ENCODE measurements at regions not wholly inside any gene's neighbourhood (a gene's known extent, or its start where the extent isn't known, plus 50 kb on each side); places are given as distances from the start of the nearest gene placed in this dataset.

GRCh38 chr3:148319960-148320359 lies 377.7 kb upstream of the AGTR1 start:
- no peak for DNase-seq
- in situ Hi-C loops (cut with HindIII; ENCODE audit: low pct_ligation_motif_present, low pct_unique_long_range_greater_than_20kb, low sequenced_read_pairs), result no loop called here

GRCh38 chr3:148329481-148330235 lies 368.0 kb upstream of the AGTR1 start:
- in situ Hi-C loops (cut with HindIII; ENCODE audit: low pct_ligation_motif_present, low pct_unique_long_range_greater_than_20kb, low sequenced_read_pairs), result no loop called here
- DNase-seq, result no peak

GRCh38 chr3:148330542-148330941 lies 367.2 kb upstream of the AGTR1 start:
- in situ Hi-C loops (cut with HindIII; ENCODE audit: low pct_ligation_motif_present, low pct_unique_long_range_greater_than_20kb, low sequenced_read_pairs), result no loop called here
- no peak for DNase-seq

- no peak for DNase-seq
- in situ Hi-C loops (cut with HindIII; ENCODE audit: low pct_ligation_motif_present, low pct_unique_long_range_greater_than_20kb, low sequenced_read_pairs), result no loop called here
These were observed 366.4 kb upstream of the AGTR1 start for GRCh38 chr3:148331081-148331846.

- in situ Hi-C loops (cut with HindIII; ENCODE audit: low pct_ligation_motif_present, low pct_unique_long_range_greater_than_20kb, low sequenced_read_pairs), result no loop called here
- no peak for DNase-seq
These were observed 365.2 kb upstream of the AGTR1 start for GRCh38 chr3:148332509-148332908.

- DNase-seq, result no peak
- in situ Hi-C loops (cut with HindIII; ENCODE audit: low pct_ligation_motif_present, low pct_unique_long_range_greater_than_20kb, low sequenced_read_pairs), result no loop called here
These were observed 364.6 kb upstream of the AGTR1 start for GRCh38 chr3:148333091-148333490.

GRCh38 chr3:148335612-148336011 lies 362.1 kb upstream of the AGTR1 start:
- no peak for DNase-seq
- in situ Hi-C loops (cut with HindIII; ENCODE audit: low pct_ligation_motif_present, low pct_unique_long_range_greater_than_20kb, low sequenced_read_pairs), result no loop called here

- DNase-seq, result no peak
- in situ Hi-C loops (cut with HindIII; ENCODE audit: low pct_ligation_motif_present, low pct_unique_long_range_greater_than_20kb, low sequenced_read_pairs), result no loop called here
These were observed 354.3 kb upstream of the AGTR1 start for GRCh38 chr3:148343416-148343815.

- in situ Hi-C loops (cut with HindIII; ENCODE audit: low pct_ligation_motif_present, low pct_unique_long_range_greater_than_20kb, low sequenced_read_pairs), result no loop called here
- no peak for DNase-seq
These were observed 353.2 kb upstream of the AGTR1 start for GRCh38 chr3:148344521-148344920.

GRCh38 chr3:148360051-148360450 lies 337.7 kb upstream of the AGTR1 start:
- in situ Hi-C loops (cut with HindIII; ENCODE audit: low pct_ligation_motif_present, low pct_unique_long_range_greater_than_20kb, low sequenced_read_pairs), result no loop called here
- DNase-seq, result no peak

- in situ Hi-C loops (cut with HindIII; ENCODE audit: low pct_ligation_motif_present, low pct_unique_long_range_greater_than_20kb, low sequenced_read_pairs), result no loop called here
- no peak for DNase-seq
These were observed 330.8 kb upstream of the AGTR1 start for GRCh38 chr3:148366743-148367410.

GRCh38 chr3:148367756-148368155 lies 329.9 kb upstream of the AGTR1 start:
- in situ Hi-C loops (cut with HindIII; ENCODE audit: low pct_ligation_motif_present, low pct_unique_long_range_greater_than_20kb, low sequenced_read_pairs), result no loop called here
- no peak for DNase-seq

GRCh38 chr3:148369381-148369780 lies 328.3 kb upstream of the AGTR1 start:
- no peak for DNase-seq
- in situ Hi-C loops (cut with HindIII; ENCODE audit: low pct_ligation_motif_present, low pct_unique_long_range_greater_than_20kb, low sequenced_read_pairs), result no loop called here

- DNase-seq, result no peak
- in situ Hi-C loops (cut with HindIII; ENCODE audit: low pct_ligation_motif_present, low pct_unique_long_range_greater_than_20kb, low sequenced_read_pairs), result no loop called here
These were observed 325.4 kb upstream of the AGTR1 start for GRCh38 chr3:148372206-148372875.

- in situ Hi-C loops (cut with HindIII; ENCODE audit: low pct_ligation_motif_present, low pct_unique_long_range_greater_than_20kb, low sequenced_read_pairs), result no loop called here
- DNase-seq, result no peak
These were observed 323.7 kb upstream of the AGTR1 start for GRCh38 chr3:148373961-148374360.

- in situ Hi-C loops (cut with HindIII; ENCODE audit: low pct_ligation_motif_present, low pct_unique_long_range_greater_than_20kb, low sequenced_read_pairs), result no loop called here
- peak; percentile 54 for DNase-seq
These were observed 317.8 kb upstream of the AGTR1 start for GRCh38 chr3:148379763-148380382.

GRCh38 chr3:148381051-148381450 lies 316.7 kb upstream of the AGTR1 start:
- no peak for DNase-seq
- in situ Hi-C loops (cut with HindIII; ENCODE audit: low pct_ligation_motif_present, low pct_unique_long_range_greater_than_20kb, low sequenced_read_pairs), result no loop called here

GRCh38 chr3:148389916-148390315 lies 307.8 kb upstream of the AGTR1 start:
- DNase-seq, result no peak
- in situ Hi-C loops (cut with HindIII; ENCODE audit: low pct_ligation_motif_present, low pct_unique_long_range_greater_than_20kb, low sequenced_read_pairs), result no loop called here

GRCh38 chr3:148395821-148396220 lies 301.9 kb upstream of the AGTR1 start:
- no peak for DNase-seq
- in situ Hi-C loops (cut with HindIII; ENCODE audit: low pct_ligation_motif_present, low pct_unique_long_range_greater_than_20kb, low sequenced_read_pairs), result no loop called here
